Endothelial cell of hepatic sinusoid (primary cell): ENCODE measurements at regions not wholly inside any gene's neighbourhood (a gene's known extent, or its start where the extent isn't known, plus 50 kb on each side); places are given as distances from the start of the nearest gene placed in this dataset.

Experiments used
- in situ Hi-C: cut with HindIII; loops from 2 replicates; pipeline ENCODE4 v1.10.0; 2017; ENCODE audit warnings: low sequenced_read_pairs

GRCh38 chr4:55175779-55176231 lies 50.4 kb upstream of the KDR start:
- in situ Hi-C loops, result no loop called here

GRCh38 chr4:55176497-55176896 lies 51.1 kb upstream of the KDR start:
- in situ Hi-C loops, result no loop called here

GRCh38 chr4:55177461-55177860 lies 52.1 kb upstream of the KDR start:
- in situ Hi-C loops, result no loop called here

GRCh38 chr4:55178226-55179005 lies 53.0 kb upstream of the KDR start:
- in situ Hi-C loops, result no loop called here

- in situ Hi-C loops, result no loop called here
Measured at GRCh38 chr4:55181010-55182005, 55.9 kb upstream of the KDR start.

- in situ Hi-C loops, result no loop called here
Measured at GRCh38 chr4:55183926-55184599, 58.7 kb upstream of the KDR start.

- in situ Hi-C loops, result no loop called here
Measured at GRCh38 chr4:55184600-55185523, 59.5 kb upstream of the KDR start.

GRCh38 chr4:55186123-55186522 lies 60.7 kb upstream of the KDR start:
- in situ Hi-C loops, result no loop called here

DNA sequence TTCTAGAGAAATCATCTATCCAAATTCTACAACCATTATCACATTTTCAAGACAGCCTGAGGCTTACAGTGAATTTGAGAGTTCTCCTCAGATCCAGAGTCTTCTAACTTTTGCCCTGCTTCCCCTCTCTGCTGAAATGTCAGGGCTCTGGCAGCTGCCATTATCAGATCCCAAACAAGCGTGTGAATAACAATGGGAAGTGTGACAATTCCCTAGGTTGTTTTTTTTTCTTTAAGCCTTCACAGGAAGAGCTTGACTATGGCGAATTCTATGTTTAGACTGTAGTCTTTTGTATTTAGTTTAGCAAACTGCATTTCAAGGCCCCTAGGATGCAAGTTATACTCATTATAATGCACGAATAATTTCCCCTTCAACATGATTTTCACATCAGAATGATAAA lies 61.3 kb upstream of the KDR start:
- in situ Hi-C loops, result no loop called here

- in situ Hi-C loops, result no loop called here
Measured at GRCh38 chr4:55214172-55214571, 88.8 kb upstream of the KDR start.

GRCh38 chr4:55215087-55215486 lies 89.7 kb upstream of the KDR start:
- in situ Hi-C loops, result loop anchor here (5.0 kb wide), 1 partner anchor 42 kb away; no protein-coding TSS in a partner anchor

DNA sequence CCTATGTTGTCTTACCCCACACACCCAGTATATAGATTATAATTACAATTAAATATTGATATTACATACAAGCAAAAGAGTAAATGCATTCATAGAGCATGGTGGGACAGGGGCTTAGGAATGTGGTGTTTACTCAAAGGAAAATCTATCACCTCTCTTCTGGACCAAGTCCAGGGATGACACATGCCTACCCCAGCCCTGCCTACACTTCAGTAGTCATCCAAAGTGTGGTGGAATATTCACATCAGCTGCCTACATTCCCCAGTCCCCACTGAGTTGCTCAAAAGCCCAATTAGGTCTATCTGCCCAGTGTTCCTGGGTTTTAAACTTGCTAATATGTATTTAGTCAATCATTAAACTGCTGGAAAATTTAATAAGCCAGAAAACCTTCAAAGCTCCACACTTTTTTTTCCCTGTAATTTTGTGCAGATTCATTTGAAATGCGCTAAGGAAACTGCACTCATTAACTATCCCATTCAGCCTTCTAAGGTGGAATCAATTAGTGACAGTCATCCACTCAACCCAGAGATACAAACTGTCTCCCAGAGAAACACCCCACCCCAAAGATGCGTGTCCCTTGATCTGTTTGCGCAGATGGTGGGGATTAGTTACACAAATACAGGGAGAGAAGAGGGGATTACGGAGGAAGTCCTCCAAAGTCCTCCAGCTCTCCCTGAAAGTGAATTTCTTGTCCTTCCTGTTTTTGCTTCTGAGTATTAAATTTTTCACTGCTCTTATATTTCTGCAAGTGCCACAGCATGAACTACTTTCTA lies 91.7 kb upstream of the KDR start:
- in situ Hi-C loops, result loop anchor here (5.0 kb wide), 1 partner anchor 40 kb away; no protein-coding TSS in a partner anchor

DNA sequence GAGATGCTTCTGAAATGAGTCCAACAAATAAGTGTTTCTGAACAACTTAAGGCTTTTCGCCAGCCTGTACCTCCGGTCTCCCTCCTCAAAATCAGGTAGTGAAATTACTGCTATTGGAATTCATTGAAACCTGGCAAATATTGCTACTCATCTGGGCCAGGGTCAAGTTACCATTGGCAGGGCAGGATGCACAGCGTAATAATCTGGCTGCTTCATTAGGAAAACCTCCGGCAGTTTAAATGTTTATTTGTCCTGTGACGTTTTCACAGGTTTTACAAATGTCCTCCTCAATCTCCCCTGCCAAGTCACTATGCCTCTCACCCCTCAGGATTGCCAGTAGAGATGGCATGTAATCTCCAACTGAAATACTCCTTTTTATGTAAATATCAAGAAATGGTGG lies 92.6 kb upstream of the KDR start:
- in situ Hi-C loops, result loop anchor here (5.0 kb wide), 1 partner anchor 39 kb away; no protein-coding TSS in a partner anchor

- in situ Hi-C loops, result no loop called here
Measured at GRCh38 chr4:55237839-55238238, 108.2 kb upstream of the SRD5A3 start.

- in situ Hi-C loops, result no loop called here
Measured at GRCh38 chr4:55238407-55238806, 107.6 kb upstream of the SRD5A3 start.

DNA sequence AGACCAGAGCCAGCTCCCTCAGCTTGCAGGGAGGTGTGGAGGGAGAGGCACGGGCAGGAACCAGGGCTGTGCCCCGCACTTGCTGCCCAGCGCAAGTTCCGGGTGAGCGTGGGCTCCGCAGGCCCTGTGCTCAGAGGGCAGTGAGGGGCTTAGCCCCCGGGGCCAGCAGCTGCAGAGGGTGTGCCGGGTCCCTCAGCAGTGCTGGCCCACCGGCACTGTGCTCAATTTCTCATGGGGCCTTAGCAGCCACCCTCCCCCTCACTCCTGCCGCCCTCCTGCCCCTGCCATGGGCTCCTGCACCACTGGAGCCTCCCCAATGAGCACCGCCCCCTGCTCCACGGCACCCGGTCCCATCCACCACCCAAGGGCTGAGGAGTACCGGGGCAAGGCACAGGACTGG lies 104.6 kb upstream of the SRD5A3 start:
- in situ Hi-C loops, result no loop called here

DNA sequence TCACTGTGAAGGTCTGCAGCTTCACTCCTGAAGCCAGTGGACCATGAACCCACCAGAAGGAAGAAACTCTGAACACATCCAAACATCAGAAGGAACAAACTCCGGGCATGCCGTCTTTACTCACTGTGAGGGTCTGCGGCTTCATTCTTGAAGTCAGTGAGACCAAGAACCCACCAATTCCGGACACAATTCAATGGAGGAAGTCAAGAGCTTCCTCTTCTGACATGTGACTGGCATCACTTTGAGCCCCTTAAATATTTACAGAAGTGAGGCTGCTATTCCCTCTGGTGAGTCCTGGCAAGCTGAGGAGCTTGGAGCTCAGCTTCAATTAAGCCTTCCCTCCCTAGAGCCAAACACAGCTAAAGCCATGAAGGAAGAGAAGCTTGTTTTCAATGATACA lies 103.5 kb upstream of the SRD5A3 start:
- in situ Hi-C loops, result no loop called here

DNA sequence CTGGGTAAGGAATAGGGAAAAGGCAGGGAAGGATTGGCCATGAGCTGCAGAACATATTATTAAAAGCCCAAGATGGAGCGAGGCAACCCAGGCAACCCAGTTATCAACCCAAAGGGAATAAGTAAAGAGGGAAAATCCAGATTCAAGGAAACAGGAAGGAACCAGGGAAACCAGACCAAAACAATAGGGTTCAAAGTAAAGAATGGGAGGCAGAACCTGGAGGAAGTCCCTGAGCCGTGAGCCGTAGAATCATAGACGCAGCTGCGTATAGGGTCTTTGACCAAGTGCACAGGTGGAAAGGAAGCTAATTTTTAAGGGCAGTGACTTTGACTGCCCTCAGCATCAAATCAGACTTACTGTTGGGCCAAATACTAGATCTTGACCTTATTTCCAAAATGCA lies 98.5 kb upstream of the SRD5A3 start:
- in situ Hi-C loops, result no loop called here

- in situ Hi-C loops, result no loop called here
Measured at GRCh38 chr4:55248756-55249155, 97.3 kb upstream of the SRD5A3 start.
